Left ventricle myocardium inferior (tissue), 1 donor: ENCODE measurements at regions not wholly inside any gene's neighbourhood (a gene's known extent, or its start where the extent isn't known, plus 50 kb on each side); places are given as distances from the start of the nearest gene placed in this dataset.

Experiments
- DNase-seq: peaks from one replicate; pipeline ENCODE4 v3.0.0-alpha.2; 2020
- H3K27ac ChIP-seq: fragments of 200-600 bp; replicated peaks from 2 replicates; pipeline ENCODE4 v1.8.0; 2021
- H3K27me3 ChIP-seq: fragments of 200-600 bp; 2 replicates; pipeline ENCODE4 v1.8.0; 2021; ENCODE audit warnings: low read depth
- H3K36me3 ChIP-seq: fragments of 200-600 bp; 2 replicates; pipeline ENCODE4 v1.8.0; 2021
- H3K4me1 ChIP-seq: fragments of 200-600 bp; 2 replicates; pipeline ENCODE4 v1.8.0; 2021
- H3K4me3 ChIP-seq: fragments of 200-600 bp; 2 replicates; pipeline ENCODE4 v1.8.0; 2021; ENCODE audit warnings: mild to moderate bottlenecking, moderate library complexity
- H3K9me3 ChIP-seq: fragments of 200-600 bp; replicated peaks from 2 replicates; pipeline ENCODE4 v1.8.0; 2021
- CTCF ChIP-seq: fragments of 200-600 bp; IDR thresholded peaks from 2 replicates; pipeline ENCODE4 v1.8.0; 2021; ENCODE audit warnings: antibody characterized with exemption, mild to moderate bottlenecking, borderline replicate concordance
- intact Hi-C: fragments of 100-400 bp; cut with micrococcal nuclease; formaldehyde crosslinking; loops from one replicate; pipeline ENCODE4 v1.11.0; 2022
- donor health status: DM: no; HTN: yes; CAD: no; lungs with severe emphysema.

GRCh38 chr4:19195696-19196095 is 1056.0 kb upstream of the SLIT2 start:
- H3K27ac ChIP-seq, result no peak overlapping the region
- DNase-seq, result no peak

GRCh38 chr4:19194672-19195071 is 1057.0 kb upstream of the SLIT2 start:
- DNase-seq, result no peak
- H3K4me3 ChIP-seq, result no peak overlapping the region
- H3K27me3 ChIP-seq, result no peaks in the 10 kb centered on the region
- intact Hi-C loops, result no loop called here
- no peak for TF ChIP-seq CTCF
- H3K4me1 ChIP-seq, result no peaks in the 10 kb centered on the region
- no peaks in the 10 kb centered on the region for H3K9me3 ChIP-seq
- H3K36me3 ChIP-seq, result no peaks in the 10 kb centered on the region
- H3K27ac ChIP-seq, result no peak overlapping the region

More at GRCh38 chr4:19195696-19196095, 1056.0 kb upstream of the SLIT2 start:
- Histone ChIP-seq H3K9me3 (no peaks in the 10 kb centered on the region), H3K27me3 (no peaks in the 10 kb centered on the region), H3K4me3 (no peak overlapping the region), H3K36me3 (no peaks in the 10 kb centered on the region), H3K4me1 (no peaks in the 10 kb centered on the region)
- no peak for TF ChIP-seq CTCF
- intact Hi-C loops, result no loop called here

GRCh38 chr4:19193274-19193981 is 1058.3 kb upstream of the SLIT2 start:
- Histone ChIP-seq H3K9me3 (no peaks in the 10 kb centered on the region), H3K27me3 (no peaks in the 10 kb centered on the region), H3K4me1 (no peaks in the 10 kb centered on the region), H3K27ac (no peak overlapping the region), H3K36me3 (no peaks in the 10 kb centered on the region), H3K4me3 (no peak overlapping the region)
- no peak for TF ChIP-seq CTCF
- no peak for DNase-seq
- intact Hi-C loops, result no loop called here

GRCh38 chr4:19191979-19192650 is 1059.6 kb upstream of the SLIT2 start:
- Histone ChIP-seq H3K36me3 (no peaks in the 10 kb centered on the region), H3K4me3 (no peak overlapping the region), H3K27ac (no peak overlapping the region), H3K4me1 (no peaks in the 10 kb centered on the region), H3K27me3 (no peaks in the 10 kb centered on the region), H3K9me3 (no peaks in the 10 kb centered on the region)
- DNase-seq, result no peak
- intact Hi-C loops, result no loop called here
- no peak for TF ChIP-seq CTCF

GRCh38 chr4:19187691-19188090 is 1064.0 kb upstream of the SLIT2 start:
- H3K27me3 ChIP-seq, result no peaks in the 10 kb centered on the region
- DNase-seq, result no peak
- TF ChIP-seq CTCF, result no peak

More at GRCh38 chr4:19187691-19188090, 1064.0 kb upstream of the SLIT2 start:
- no peak overlapping the region for H3K4me3 ChIP-seq
- intact Hi-C loops, result no loop called here
- H3K9me3 ChIP-seq, result no peaks in the 10 kb centered on the region
- no peaks in the 10 kb centered on the region for H3K4me1 ChIP-seq
- no peaks in the 10 kb centered on the region for H3K36me3 ChIP-seq
- H3K27ac ChIP-seq, result no peak overlapping the region
